ENCODE measurements at regions not wholly inside any gene's neighbourhood (a gene's known extent, or its start where the extent isn't known, plus 50 kb on each side); places are given as distances from the start of the nearest gene placed in this dataset.

DNA sequence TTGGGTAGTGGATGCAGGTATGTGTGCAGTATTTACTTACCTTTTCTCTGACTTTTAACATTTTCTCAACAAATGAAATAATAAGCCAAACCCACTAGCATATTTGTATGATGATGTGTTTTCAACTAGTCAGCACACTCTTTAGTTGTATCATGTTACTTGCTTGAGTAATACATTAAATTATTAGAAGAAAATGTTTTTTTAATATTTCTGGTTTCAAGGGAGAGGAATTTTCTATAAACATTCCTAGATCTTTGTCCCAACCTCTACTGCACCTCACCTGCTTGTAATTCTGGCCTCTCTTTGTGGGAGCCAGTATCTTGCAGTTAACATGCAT lies 161.8 kb upstream of the CBLB start:
- TF ChIP-seq, protein P1, sequence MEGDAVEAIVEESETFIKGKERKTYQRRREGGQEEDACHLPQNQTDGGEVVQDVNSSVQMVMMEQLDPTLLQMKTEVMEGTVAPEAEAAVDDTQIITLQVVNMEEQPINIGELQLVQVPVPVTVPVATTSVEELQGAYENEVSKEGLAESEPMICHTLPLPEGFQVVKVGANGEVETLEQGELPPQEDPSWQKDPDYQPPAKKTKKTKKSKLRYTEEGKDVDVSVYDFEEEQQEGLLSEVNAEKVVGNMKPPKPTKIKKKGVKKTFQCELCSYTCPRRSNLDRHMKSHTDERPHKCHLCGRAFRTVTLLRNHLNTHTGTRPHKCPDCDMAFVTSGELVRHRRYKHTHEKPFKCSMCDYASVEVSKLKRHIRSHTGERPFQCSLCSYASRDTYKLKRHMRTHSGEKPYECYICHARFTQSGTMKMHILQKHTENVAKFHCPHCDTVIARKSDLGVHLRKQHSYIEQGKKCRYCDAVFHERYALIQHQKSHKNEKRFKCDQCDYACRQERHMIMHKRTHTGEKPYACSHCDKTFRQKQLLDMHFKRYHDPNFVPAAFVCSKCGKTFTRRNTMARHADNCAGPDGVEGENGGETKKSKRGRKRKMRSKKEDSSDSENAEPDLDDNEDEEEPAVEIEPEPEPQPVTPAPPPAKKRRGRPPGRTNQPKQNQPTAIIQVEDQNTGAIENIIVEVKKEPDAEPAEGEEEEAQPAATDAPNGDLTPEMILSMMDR (IDR thresholded peaks at IDR 0.05): no peak
- H3K27ac ChIP-seq: no peak overlapping the region
- no peak for DNase-seq (ENCODE audit: low spot score)
- no peak overlapping the region for H3K4me3 ChIP-seq

DNA sequence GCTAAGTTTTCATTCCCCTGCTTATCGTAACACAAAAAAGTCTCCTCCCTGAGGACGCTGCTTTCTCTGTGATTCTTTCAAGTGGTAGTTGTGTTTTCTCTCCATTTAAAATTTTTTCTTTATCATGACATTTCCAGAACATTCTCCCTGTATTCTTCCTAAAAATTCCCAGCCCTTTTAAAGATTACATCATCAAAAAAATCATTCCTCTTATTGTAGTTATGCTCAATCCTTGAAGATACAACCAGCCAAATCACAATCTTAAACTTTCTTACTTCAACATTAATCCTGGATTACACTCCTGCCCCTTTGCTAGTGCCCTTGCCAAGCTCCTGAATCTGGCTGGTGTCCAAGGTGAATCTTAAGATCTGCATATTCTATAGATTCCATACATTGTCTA lies 163.7 kb upstream of the CBLB start:
- no peak overlapping the region for H3K27ac ChIP-seq
- TF ChIP-seq, protein P1 (IDR thresholded peaks at IDR 0.05): no peak
- no peak for DNase-seq (ENCODE audit: low spot score)

DNA sequence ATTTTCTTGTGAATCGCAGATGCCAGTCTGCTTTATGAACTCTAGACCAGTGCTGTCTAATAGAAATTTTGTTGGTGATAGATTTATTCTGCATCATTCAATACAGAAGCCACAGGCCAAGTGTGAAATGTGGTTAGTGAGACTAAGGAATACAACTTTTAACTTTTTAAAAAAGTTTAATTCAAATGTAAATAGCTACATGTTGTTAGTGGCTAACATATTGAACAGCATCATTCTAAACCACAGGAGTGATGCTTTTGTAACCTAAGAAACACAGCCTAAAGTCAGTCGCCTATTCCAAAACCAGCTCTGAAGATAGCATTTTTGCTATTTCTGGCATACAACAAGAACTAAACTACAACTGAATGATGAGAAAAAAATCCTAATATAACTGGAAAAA lies 164.8 kb upstream of the CBLB start:
- Histone ChIP-seq H3K4me3 (no peak overlapping the region), H3K27ac (no peak overlapping the region)
- TF ChIP-seq, protein P1 (IDR thresholded peaks at IDR 0.05): no peak
- DNase-seq (ENCODE audit: low spot score): no peak

More for the DNA sequence above, 163.7 kb upstream of the CBLB start:
- H3K4me3 ChIP-seq: no peak overlapping the region

DNA sequence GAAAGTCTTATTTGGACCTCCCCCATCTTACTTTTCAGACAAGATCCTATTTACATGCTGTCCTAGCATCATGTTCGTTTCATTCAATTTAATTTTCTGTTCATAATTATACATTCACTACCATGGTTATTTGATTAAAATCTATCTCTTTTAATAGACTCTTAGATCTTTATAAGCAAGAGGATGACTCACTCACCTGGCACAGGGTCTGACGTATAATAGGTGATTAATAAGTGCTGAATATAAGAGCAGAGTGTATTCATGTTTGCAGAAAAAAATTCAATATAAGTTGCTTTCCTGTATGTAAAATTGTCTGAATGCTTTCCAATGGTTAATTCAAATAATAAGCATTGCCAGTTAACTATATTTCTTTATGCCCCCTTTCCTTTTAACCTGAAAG lies 165.5 kb upstream of the CBLB start:
- DNase-seq (ENCODE audit: low spot score): no peak
- no peak overlapping the region for H3K4me3 ChIP-seq
- no peak overlapping the region for H3K27ac ChIP-seq
- TF ChIP-seq, protein P1 (IDR thresholded peaks at IDR 0.05): no peak

DNA sequence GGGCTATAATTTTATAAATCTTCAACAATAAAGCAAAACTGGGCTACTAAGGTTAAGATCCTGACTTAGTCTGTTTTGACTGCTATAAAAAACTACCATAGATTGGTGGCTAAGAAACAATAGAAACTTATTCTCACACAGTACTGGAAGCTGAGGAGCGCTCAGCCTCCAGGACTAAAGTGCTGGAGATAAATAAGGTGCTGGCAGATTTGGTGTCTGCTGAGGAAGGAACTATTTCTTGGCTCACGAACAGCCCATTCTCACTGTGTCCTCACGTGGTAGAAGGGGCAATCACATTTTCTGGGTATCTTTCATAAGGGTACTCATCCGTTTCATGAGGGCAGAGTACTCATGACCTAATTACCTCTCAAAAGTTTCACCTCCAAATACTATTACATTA lies 166.8 kb upstream of the CBLB start:
- TF ChIP-seq, protein P1 (IDR thresholded peaks at IDR 0.05): no peak
- no peak for DNase-seq (ENCODE audit: low spot score)
- Histone ChIP-seq H3K27ac (no peak overlapping the region), H3K4me3 (no peak overlapping the region)

DNA sequence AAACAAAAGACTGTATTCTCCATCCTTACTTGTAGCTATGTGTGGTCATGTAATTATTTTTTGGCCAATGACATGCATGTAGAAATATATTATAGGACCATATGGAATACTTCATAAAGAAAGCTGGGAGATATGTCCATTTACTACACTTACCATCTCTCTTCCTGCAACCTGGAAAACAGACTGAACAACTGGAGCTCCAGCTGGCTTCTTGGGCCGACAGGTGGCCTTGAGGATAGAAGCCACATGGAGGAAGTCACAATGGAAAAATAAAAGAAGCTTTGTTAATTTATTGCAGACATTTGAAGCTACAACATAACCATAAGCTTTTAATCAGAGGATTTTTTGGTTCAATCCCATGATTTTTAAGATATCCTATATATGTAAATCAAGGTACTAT lies 167.9 kb upstream of the CBLB start:
- DNase-seq (ENCODE audit: low spot score): no peak
- H3K4me3 ChIP-seq: no peak overlapping the region

DNA sequence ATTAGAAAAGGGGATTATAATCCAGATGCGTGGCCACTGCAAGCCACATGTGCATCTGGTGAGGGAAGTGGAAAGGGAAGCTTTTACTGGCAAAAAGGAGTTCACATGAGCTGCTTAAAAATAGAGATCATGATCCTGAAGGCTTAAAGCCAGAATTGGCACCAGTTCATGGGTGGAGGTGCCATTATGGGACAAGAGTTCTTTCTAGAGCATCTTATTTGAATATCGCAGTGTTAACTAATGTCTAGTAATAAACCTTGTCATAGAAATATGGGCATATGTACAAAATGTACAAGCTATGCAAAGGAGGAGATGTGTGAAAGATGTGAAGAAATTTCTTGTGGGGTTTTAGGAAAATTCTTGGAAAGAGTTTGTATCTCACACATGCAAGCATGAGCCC lies 178.4 kb upstream of the CBLB start:
- no peak for DNase-seq (ENCODE audit: low spot score)
- TF ChIP-seq, protein P1 (IDR thresholded peaks at IDR 0.05): no peak
- no peak overlapping the region for H3K27ac ChIP-seq
- no peak overlapping the region for H3K4me3 ChIP-seq

More for the DNA sequence above, 167.9 kb upstream of the CBLB start:
- TF ChIP-seq, protein P1 (IDR thresholded peaks at IDR 0.05): no peak
- H3K27ac ChIP-seq: no peak overlapping the region
